ENCODE measurements at regions not wholly inside any gene's neighbourhood (a gene's known extent, or its start where the extent isn't known, plus 50 kb on each side); places are given as distances from the start of the nearest gene placed in this dataset.

DNA sequence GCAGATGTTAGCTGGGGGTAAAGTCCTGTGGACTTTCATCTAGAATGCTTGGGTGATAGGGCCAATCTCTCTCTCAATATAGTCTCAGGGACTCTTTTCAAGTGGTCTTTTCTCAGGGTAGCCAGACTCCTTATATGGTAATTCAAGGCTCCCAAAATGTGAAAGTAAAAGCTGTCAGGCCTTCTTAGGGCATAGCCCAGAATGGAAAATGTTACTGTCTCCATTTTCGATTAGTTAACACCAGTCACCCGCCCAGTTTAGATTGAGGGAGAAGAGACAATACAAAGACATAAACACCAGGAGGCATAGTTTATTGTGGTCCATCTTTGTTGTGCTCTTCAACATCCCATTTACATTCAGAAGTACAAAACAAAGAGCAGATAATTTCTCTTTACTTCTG is 295.8 kb downstream of the EPHA7 start:
- no peaks in the 10 kb centered on the region for H4K20me1 ChIP-seq (ENCODE audit: control insufficient read depth, extremely low read depth, insufficient read depth, low read length)
- DNase-seq (ENCODE audit: low read depth, low spot score): no peak
- no peak for FAIRE-seq
- H3K4me1 ChIP-seq (ENCODE audit: control insufficient read depth, extremely low read depth, insufficient read depth, low read length): no peaks in the 10 kb centered on the region
- H3K4me2 ChIP-seq (ENCODE audit: control insufficient read depth, extremely low read depth, insufficient read depth, low read depth, low read length): no peak overlapping the region
- no peak overlapping the region for H3K9ac ChIP-seq (ENCODE audit: control insufficient read depth, extremely low read depth, insufficient read depth, low read length)
- dilution Hi-C loops (cut with MboI; ENCODE audit: extremely low pct_ligation_motif_present, low sequenced_read_pairs): no loop called here
- H3K27me3 ChIP-seq (ENCODE audit: control insufficient read depth, extremely low read depth, insufficient read depth, low read length): no peaks in the 10 kb centered on the region
- H3K36me3 ChIP-seq (ENCODE audit: control insufficient read depth in 2 of 2, extremely low read depth in 1 of 2, insufficient read depth in 2 of 2, low read length in 2 of 2): no peaks in the 10 kb centered on the region
- H3K9me1 ChIP-seq (ENCODE audit: control insufficient read depth, extremely low read depth, insufficient read depth, low read length): no peaks in the 10 kb centered on the region
- no peaks in the 10 kb centered on the region for H3K9me3 ChIP-seq (ENCODE audit: control insufficient read depth, low read depth, low read length)
- no peaks in the 10 kb centered on the region for H3K79me2 ChIP-seq (ENCODE audit: control insufficient read depth, insufficient read depth, low read length)
- H3K27ac ChIP-seq (ENCODE audit: control insufficient read depth, insufficient read depth, low read length): no peak overlapping the region
- no peak overlapping the region for H2AFZ ChIP-seq (ENCODE audit: control insufficient read depth, low read length)
- no peak overlapping the region for H3K4me3 ChIP-seq (ENCODE audit: control insufficient read depth in 2 of 3, extremely low read depth in 1 of 3, insufficient read depth in 2 of 3, low read depth in 1 of 3, low read length in 3 of 3)
- no peak for TF ChIP-seq EZH2 (IDR thresholded peaks at IDR 0.05; ENCODE audit: low read length)
- TF ChIP-seq, protein P1, sequence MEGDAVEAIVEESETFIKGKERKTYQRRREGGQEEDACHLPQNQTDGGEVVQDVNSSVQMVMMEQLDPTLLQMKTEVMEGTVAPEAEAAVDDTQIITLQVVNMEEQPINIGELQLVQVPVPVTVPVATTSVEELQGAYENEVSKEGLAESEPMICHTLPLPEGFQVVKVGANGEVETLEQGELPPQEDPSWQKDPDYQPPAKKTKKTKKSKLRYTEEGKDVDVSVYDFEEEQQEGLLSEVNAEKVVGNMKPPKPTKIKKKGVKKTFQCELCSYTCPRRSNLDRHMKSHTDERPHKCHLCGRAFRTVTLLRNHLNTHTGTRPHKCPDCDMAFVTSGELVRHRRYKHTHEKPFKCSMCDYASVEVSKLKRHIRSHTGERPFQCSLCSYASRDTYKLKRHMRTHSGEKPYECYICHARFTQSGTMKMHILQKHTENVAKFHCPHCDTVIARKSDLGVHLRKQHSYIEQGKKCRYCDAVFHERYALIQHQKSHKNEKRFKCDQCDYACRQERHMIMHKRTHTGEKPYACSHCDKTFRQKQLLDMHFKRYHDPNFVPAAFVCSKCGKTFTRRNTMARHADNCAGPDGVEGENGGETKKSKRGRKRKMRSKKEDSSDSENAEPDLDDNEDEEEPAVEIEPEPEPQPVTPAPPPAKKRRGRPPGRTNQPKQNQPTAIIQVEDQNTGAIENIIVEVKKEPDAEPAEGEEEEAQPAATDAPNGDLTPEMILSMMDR (optimal IDR thresholded peaks at IDR 0.05 in 1 of 3, IDR thresholded peaks at IDR 0.05 in 1 of 3, conservative IDR thresholded peaks at IDR 0.05 in 1 of 3; ENCODE audit: extremely low read depth in 1 of 3, insufficient read depth in 2 of 3, low read length in 3 of 3): no peak

DNA sequence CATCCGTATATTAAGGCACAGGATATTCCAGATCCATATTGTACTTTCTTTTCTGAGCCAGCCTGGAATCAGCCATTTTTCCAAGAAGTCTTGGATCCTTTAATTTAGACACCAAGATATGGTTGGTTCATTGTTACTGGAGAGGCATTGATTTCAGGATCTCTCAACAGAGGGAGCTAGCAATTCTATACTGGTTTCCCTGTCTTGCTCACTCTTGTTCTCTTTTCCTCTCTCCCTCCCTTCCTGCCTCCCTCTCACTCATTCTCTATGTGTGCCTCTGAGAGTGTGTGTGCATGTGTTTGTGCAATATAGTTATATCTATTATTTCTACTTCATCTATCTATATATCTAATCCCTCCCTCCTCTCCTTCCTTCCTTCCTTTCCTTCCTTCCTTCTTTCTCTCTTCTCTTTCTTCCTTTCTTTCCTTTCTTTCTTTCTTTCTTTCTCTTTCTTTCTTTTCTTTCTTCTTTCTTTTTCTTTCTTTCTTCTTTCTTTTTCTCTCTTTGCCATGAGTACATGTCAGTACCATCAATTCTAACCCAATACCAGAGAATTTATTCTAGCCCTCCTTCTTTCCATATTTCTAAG is 299.1 kb downstream of the EPHA7 start:
- no peak overlapping the region for H3K4me3 ChIP-seq (ENCODE audit: control insufficient read depth in 2 of 3, extremely low read depth in 1 of 3, insufficient read depth in 2 of 3, low read depth in 1 of 3, low read length in 3 of 3)
- H3K9me3 ChIP-seq (ENCODE audit: control insufficient read depth, low read depth, low read length): no peaks in the 10 kb centered on the region
- H3K27me3 ChIP-seq (ENCODE audit: control insufficient read depth, extremely low read depth, insufficient read depth, low read length): no peaks in the 10 kb centered on the region
- dilution Hi-C loops (cut with MboI; ENCODE audit: extremely low pct_ligation_motif_present, low sequenced_read_pairs): no loop called here
- H3K9ac ChIP-seq (ENCODE audit: control insufficient read depth, extremely low read depth, insufficient read depth, low read length): no peak overlapping the region
- no peaks in the 10 kb centered on the region for H3K9me1 ChIP-seq (ENCODE audit: control insufficient read depth, extremely low read depth, insufficient read depth, low read length)
- H3K79me2 ChIP-seq (ENCODE audit: control insufficient read depth, insufficient read depth, low read length): no peaks in the 10 kb centered on the region
- FAIRE-seq: no peak
- no peaks in the 10 kb centered on the region for H3K4me1 ChIP-seq (ENCODE audit: control insufficient read depth, extremely low read depth, insufficient read depth, low read length)
- H3K4me2 ChIP-seq (ENCODE audit: control insufficient read depth, extremely low read depth, insufficient read depth, low read depth, low read length): no peak overlapping the region
- no peak overlapping the region for H2AFZ ChIP-seq (ENCODE audit: control insufficient read depth, low read length)
- TF ChIP-seq EZH2 (IDR thresholded peaks at IDR 0.05; ENCODE audit: low read length): no peak
- TF ChIP-seq, protein P1 (optimal IDR thresholded peaks at IDR 0.05 in 1 of 3, IDR thresholded peaks at IDR 0.05 in 1 of 3, conservative IDR thresholded peaks at IDR 0.05 in 1 of 3; ENCODE audit: extremely low read depth in 1 of 3, insufficient read depth in 2 of 3, low read length in 3 of 3): no peak
- no peak overlapping the region for H3K27ac ChIP-seq (ENCODE audit: control insufficient read depth, insufficient read depth, low read length)
- DNase-seq (ENCODE audit: low read depth, low spot score): no peak
- H3K36me3 ChIP-seq (ENCODE audit: control insufficient read depth in 2 of 2, extremely low read depth in 1 of 2, insufficient read depth in 2 of 2, low read length in 2 of 2): no peaks in the 10 kb centered on the region
- no peaks in the 10 kb centered on the region for H4K20me1 ChIP-seq (ENCODE audit: control insufficient read depth, extremely low read depth, insufficient read depth, low read length)

Measured in keratinocyte (primary cell).